AG10803 (cell line): ENCODE measurements at regions not wholly inside any gene's neighbourhood (a gene's known extent, or its start where the extent isn't known, plus 50 kb on each side); places are given as distances from the start of the nearest gene placed in this dataset.

Experiments used
- DNase-seq: peaks from one replicate; pipeline ENCODE4 v3.0.0; 2010; ENCODE audit warnings: low read depth
- H3K4me3 ChIP-seq: 2 replicates; pipeline ENCODE4 v1.5.1; 2011; ENCODE audit warnings: mild to moderate bottlenecking, low read length, control low read depth
- CTCF ChIP-seq: conservative IDR thresholded peaks from 2 replicates; pipeline ENCODE4 v1.5.1; 2011; ENCODE audit warnings: mild to moderate bottlenecking, low read length, control low read depth, inconsistent platforms

- no peak for DNase-seq
- no peak overlapping the region for H3K4me3 ChIP-seq
- no peak for TF ChIP-seq CTCF
Measured at GRCh38 chr5:31086839-31087415, 106.6 kb upstream of the CDH6 start.

- H3K4me3 ChIP-seq: no peak overlapping the region
- no peak for TF ChIP-seq CTCF
- no peak for DNase-seq
Measured at GRCh38 chr5:31084871-31085270, 108.6 kb upstream of the CDH6 start.

- no peak for TF ChIP-seq CTCF
- no peak overlapping the region for H3K4me3 ChIP-seq
- DNase-seq: no peak
Measured at GRCh38 chr5:31083364-31083763, 110.1 kb upstream of the CDH6 start.

- H3K4me3 ChIP-seq: no peak overlapping the region
- no peak for TF ChIP-seq CTCF
- no peak for DNase-seq
Measured at GRCh38 chr5:31079668-31080067, 113.8 kb upstream of the CDH6 start.

- no peak for DNase-seq
- no peak for TF ChIP-seq CTCF
- no peak overlapping the region for H3K4me3 ChIP-seq
Measured at GRCh38 chr5:31078956-31079355, 114.5 kb upstream of the CDH6 start.

GRCh38 chr5:31075981-31076380, 117.5 kb upstream of the CDH6 start:
- H3K4me3 ChIP-seq: no peak overlapping the region

More at GRCh38 chr5:31075981-31076380, 117.5 kb upstream of the CDH6 start:
- no peak for DNase-seq
- TF ChIP-seq CTCF: no peak
